ENCODE measurements at regions not wholly inside any gene's neighbourhood (a gene's known extent, or its start where the extent isn't known, plus 50 kb on each side); places are given as distances from the start of the nearest gene placed in this dataset.

DNA sequence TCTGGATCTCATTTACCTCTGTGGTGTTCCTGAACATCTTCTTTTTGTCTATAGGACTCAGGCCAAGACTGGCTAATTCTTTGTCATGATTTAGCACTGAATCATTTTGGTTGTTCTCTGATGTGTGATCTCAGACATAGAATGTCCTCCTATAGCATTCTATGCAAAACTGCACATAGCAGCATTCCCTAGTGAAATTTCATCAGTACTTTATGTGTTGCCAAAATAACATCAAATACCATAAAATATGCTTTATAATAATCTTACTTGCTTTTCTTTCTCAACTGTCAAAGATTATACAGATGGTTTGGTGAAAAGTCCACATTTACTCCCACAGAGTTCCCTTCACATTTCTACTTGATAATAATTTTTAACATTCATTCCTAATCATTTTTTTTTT, 115.7 kb upstream of the MPDZ start:
- Mint-ChIP-seq H3K27ac (ENCODE audit: unreplicated experiment) (no peak overlapping the region), H3K27me3 (ENCODE audit: unreplicated experiment) (peaks cover 2% of the 10 kb centered on the region), H3K4me3 (ENCODE audit: unreplicated experiment) (no peak overlapping the region), H3K4me1 (ENCODE audit: unreplicated experiment) (peaks cover 3% of the 10 kb centered on the region), H3K9me3 (ENCODE audit: unreplicated experiment) (peaks cover 8% of the 10 kb centered on the region), H3K36me3 (ENCODE audit: low read depth, unreplicated experiment) (peaks cover 6% of the 10 kb centered on the region)
- no peak for DNase-seq (ENCODE audit: low spot score)
- TF ChIP-seq, protein P1, sequence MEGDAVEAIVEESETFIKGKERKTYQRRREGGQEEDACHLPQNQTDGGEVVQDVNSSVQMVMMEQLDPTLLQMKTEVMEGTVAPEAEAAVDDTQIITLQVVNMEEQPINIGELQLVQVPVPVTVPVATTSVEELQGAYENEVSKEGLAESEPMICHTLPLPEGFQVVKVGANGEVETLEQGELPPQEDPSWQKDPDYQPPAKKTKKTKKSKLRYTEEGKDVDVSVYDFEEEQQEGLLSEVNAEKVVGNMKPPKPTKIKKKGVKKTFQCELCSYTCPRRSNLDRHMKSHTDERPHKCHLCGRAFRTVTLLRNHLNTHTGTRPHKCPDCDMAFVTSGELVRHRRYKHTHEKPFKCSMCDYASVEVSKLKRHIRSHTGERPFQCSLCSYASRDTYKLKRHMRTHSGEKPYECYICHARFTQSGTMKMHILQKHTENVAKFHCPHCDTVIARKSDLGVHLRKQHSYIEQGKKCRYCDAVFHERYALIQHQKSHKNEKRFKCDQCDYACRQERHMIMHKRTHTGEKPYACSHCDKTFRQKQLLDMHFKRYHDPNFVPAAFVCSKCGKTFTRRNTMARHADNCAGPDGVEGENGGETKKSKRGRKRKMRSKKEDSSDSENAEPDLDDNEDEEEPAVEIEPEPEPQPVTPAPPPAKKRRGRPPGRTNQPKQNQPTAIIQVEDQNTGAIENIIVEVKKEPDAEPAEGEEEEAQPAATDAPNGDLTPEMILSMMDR (IDR thresholded peaks at IDR 0.05; ENCODE audit: unreplicated experiment): no peak

DNA sequence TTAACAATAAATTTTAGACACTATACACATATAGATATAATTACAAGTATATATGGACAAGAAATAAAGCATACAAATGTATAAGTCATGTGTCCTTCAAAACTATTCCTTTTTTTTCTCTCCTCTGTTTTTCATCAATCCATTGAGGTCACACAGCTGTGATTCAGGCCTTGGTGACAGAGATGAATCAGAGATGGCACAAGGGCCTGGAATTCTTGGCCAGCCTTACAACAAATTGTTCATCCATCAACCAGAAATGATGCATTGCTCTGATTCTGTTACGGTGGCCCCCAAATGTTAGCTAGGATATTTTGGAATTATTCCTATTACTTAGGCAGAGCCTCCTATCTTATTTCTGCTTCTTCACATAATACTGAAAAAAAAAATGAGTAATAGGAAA, 108.7 kb upstream of the MPDZ start:
- peaks cover 21% of the 10 kb centered on the region for H3K36me3 Mint-ChIP-seq (ENCODE audit: low read depth, unreplicated experiment)
- H3K4me1 Mint-ChIP-seq (ENCODE audit: unreplicated experiment): no peaks in the 10 kb centered on the region
- DNase-seq (ENCODE audit: low spot score): no peak
- H3K27me3 Mint-ChIP-seq (ENCODE audit: unreplicated experiment): peaks cover 2% of the 10 kb centered on the region
- no peak overlapping the region for H3K27ac Mint-ChIP-seq (ENCODE audit: unreplicated experiment)
- H3K4me3 Mint-ChIP-seq (ENCODE audit: unreplicated experiment): no peak overlapping the region
- TF ChIP-seq, protein P1 (IDR thresholded peaks at IDR 0.05; ENCODE audit: unreplicated experiment): no peak
- peaks cover 13% of the 10 kb centered on the region for H3K9me3 Mint-ChIP-seq (ENCODE audit: unreplicated experiment)

DNA sequence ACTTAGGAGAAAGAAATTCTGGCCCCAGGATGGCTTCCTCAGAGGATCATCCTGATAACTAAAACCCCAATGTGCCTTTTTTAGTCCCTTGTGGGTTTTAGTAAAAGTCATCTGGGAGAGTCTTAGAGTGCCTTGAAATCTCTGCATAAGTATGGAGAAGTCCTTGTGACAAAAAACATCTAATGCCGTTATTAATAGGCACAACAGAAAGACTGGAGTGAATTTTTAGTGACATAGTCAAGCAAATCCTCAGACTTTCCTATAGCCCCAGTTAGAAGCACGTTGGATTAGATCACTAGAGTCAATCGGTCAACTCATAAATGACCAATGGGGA, 108.2 kb upstream of the MPDZ start:
- peaks cover 21% of the 10 kb centered on the region for H3K36me3 Mint-ChIP-seq (ENCODE audit: low read depth, unreplicated experiment)
- no peak overlapping the region for H3K4me3 Mint-ChIP-seq (ENCODE audit: unreplicated experiment)
- H3K4me1 Mint-ChIP-seq (ENCODE audit: unreplicated experiment): peaks cover 3% of the 10 kb centered on the region
- H3K27me3 Mint-ChIP-seq (ENCODE audit: unreplicated experiment): peaks cover 3% of the 10 kb centered on the region
- TF ChIP-seq, protein P1 (IDR thresholded peaks at IDR 0.05; ENCODE audit: unreplicated experiment): no peak
- no peak overlapping the region for H3K27ac Mint-ChIP-seq (ENCODE audit: unreplicated experiment)
- peaks cover 13% of the 10 kb centered on the region for H3K9me3 Mint-ChIP-seq (ENCODE audit: unreplicated experiment)
- DNase-seq (ENCODE audit: low spot score): no peak

DNA sequence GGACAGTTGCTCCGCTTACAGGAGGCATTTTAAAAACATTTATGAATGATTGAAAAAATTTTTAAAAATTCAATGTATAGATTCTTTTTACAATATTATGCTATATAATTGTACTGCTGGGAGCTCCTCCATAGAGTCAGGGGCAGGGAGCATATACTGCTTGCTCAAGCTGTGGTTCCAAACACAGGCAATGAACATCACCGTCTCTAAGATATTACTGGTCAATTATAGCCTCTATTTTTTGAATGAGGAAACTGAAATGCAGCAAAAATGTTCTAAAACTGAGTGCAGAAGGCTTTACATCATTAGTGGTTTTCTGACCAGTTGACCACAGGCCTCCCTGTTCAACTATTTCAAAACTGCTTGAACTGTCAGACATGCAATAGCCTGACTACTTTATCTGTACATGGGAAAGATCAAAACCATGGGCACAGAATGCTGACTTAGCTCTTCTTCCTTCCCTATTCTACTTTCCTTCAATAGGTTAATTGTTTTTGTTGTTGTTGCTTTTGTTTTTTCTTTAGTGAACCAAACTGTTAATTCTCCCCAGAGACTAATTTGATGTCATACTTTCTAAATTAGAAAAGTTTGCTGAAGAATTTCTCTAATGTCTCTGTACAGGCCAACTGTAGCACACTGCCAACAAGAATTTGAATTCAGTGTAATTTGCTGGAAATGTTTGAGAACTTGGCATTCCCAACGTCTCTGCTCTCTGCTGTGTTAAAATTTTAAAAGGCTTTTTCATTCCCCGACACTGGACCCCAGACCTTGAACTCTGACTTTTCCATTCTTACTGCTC, 107.6 kb upstream of the MPDZ start:
- Mint-ChIP-seq H3K36me3 (ENCODE audit: low read depth, unreplicated experiment) (peaks cover 21% of the 10 kb centered on the region), H3K9me3 (ENCODE audit: unreplicated experiment) (peaks cover 13% of the 10 kb centered on the region), H3K4me1 (ENCODE audit: unreplicated experiment) (peaks cover 3% of the 10 kb centered on the region), H3K27ac (ENCODE audit: unreplicated experiment) (no peak overlapping the region), H3K27me3 (ENCODE audit: unreplicated experiment) (peaks cover 3% of the 10 kb centered on the region), H3K4me3 (ENCODE audit: unreplicated experiment) (no peak overlapping the region)
- no peak for DNase-seq (ENCODE audit: low spot score)
- TF ChIP-seq, protein P1 (IDR thresholded peaks at IDR 0.05; ENCODE audit: unreplicated experiment): no peak

DNA sequence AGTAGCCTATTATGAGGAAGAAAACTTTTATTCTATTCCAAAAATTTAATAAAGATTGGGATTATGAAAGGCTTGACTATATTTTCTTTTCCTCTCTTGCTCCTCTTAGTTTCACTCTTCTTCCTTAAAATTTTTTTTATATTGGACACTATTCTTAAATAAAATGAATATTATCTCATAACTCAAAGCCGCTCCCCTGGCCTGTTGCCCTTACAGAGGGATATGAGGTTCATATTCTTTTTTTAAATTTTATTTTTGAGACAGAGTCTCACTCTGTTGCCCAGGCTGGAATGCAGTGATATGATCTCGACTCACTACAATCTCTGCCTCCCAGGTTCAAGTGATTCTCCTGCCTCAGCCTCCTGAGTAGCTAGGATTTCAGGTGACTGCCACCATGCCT, 106.8 kb upstream of the MPDZ start:
- TF ChIP-seq, protein P1 (IDR thresholded peaks at IDR 0.05; ENCODE audit: unreplicated experiment): no peak
- Mint-ChIP-seq H3K27me3 (ENCODE audit: unreplicated experiment) (peaks cover 2% of the 10 kb centered on the region), H3K36me3 (ENCODE audit: low read depth, unreplicated experiment) (peaks cover 19% of the 10 kb centered on the region), H3K4me3 (ENCODE audit: unreplicated experiment) (no peak overlapping the region), H3K27ac (ENCODE audit: unreplicated experiment) (no peak overlapping the region), H3K4me1 (ENCODE audit: unreplicated experiment) (peaks cover 3% of the 10 kb centered on the region), H3K9me3 (ENCODE audit: unreplicated experiment) (peaks cover 7% of the 10 kb centered on the region)
- no peak for DNase-seq (ENCODE audit: low spot score)

All from endothelial cell (in vitro differentiated cells).